Dendritic cell treated with granulocyte-macrophage colony-stimulating factor and Interleukin-4, amounts not matched to agents 40 ng/mL and 50 ng/mL, for 4 days (primary cell): ENCODE measurements at regions not wholly inside any gene's neighbourhood (a gene's known extent, or its start where the extent isn't known, plus 50 kb on each side); places are given as distances from the start of the nearest gene placed in this dataset.

Experiments used
- H3K27ac Mint-ChIP-seq: one replicate; pipeline ENCODE4 v1.8.0; 2022; ENCODE audit warnings: mild to moderate bottlenecking, mixed read lengths
- H3K27me3 Mint-ChIP-seq: one replicate; pipeline ENCODE4 v1.8.0; 2022; ENCODE audit warnings: mild to moderate bottlenecking, mixed read lengths
- H3K36me3 Mint-ChIP-seq: one replicate; pipeline ENCODE4 v1.8.0; 2022; ENCODE audit warnings: low read depth, mixed read lengths
- H3K4me1 Mint-ChIP-seq: one replicate; pipeline ENCODE4 v1.8.0; 2022; ENCODE audit warnings: low read depth, mixed read lengths
- H3K4me3 Mint-ChIP-seq: one replicate; pipeline ENCODE4 v1.8.0; 2022; ENCODE audit warnings: mild to moderate bottlenecking, moderate library complexity, mixed read lengths
- H3K9me3 Mint-ChIP-seq: one replicate; pipeline ENCODE4 v1.8.0; 2022; ENCODE audit warnings: mixed read lengths
- intact Hi-C: fragments of 100-400 bp; cut with micrococcal nuclease; formaldehyde crosslinking; loops from one replicate; pipeline ENCODE4 v1.15.0; 2022

GRCh38 chr20:22381812-22382416 is 202.5 kb downstream of the FOXA2 start:
- H3K27me3 Mint-ChIP-seq, result no peaks in the 10 kb centered on the region
- H3K36me3 Mint-ChIP-seq, result no peaks in the 10 kb centered on the region
- H3K4me1 Mint-ChIP-seq, result no peaks in the 10 kb centered on the region
- H3K27ac Mint-ChIP-seq, result no peak overlapping the region
- intact Hi-C loops, result no loop called here
- H3K9me3 Mint-ChIP-seq, result no peaks in the 10 kb centered on the region
- no peak overlapping the region for H3K4me3 Mint-ChIP-seq

DNA sequence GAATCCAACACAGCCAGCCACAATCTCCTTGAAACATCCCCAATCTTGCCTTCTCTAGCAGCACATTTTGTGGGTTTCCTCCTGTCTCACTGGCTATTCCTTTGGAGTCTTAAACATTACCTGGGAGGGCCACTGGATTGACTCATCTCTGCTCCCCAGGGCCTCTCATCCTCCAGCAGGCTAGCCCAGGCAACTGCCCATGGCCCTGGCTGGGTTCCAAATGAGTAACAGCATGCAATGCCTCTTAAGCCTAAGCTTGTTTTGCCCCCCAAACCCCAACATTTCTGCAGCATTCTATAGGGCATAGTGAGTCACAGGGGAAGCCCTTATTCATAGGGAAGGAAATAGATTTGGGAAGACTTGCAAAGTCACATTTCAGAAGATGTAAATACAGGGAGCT is 204.9 kb downstream of the FOXA2 start:
- Mint-ChIP-seq H3K4me3 (no peak overlapping the region), H3K4me1 (peaks cover 5% of the 10 kb centered on the region), H3K27me3 (no peaks in the 10 kb centered on the region), H3K9me3 (no peaks in the 10 kb centered on the region), H3K36me3 (no peaks in the 10 kb centered on the region), H3K27ac (no peak overlapping the region)
- intact Hi-C loops, result no loop called here

DNA sequence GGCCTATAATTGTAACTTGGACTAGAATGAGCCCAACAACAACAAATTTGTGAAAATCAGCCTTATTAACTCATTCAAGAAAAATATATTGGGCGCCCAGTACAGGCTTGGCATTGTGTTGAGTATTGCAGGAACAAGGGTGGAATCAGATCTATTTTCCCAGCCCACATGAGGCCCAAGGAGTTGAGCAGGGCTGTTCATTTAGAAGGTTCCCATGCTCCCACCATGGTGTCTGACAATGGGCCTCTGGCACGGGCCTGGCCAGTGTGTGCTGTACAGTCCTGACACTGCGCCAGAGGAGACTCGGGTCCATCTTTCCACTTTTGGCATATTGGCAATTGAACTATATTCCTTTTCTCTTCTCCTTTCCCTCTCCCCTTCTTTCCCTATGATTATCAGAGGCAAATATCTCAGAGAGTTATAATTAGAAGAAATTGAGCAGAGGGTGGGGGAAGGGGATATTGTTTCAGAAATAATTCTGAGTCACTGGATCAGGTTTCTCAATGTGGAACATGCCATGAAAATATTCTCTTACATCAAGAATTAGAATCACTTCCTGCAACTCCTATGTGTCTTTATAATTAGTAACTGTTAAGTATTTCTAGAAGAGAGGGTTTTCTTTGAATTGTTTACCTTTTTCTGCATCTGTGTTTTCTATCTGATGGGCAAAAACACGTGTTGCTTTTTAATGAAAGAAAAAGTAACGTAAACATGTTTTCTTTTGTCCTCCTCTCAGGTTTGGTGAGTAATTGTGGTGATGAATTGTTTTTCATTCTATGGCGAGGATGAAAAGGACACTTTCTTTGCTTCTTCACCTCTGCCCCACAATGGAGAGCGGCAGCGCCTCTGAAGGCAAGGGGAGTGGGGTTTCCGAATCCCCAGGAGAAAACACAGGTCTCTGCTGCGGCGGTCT is 209.4 kb downstream of the FOXA2 start:
- Mint-ChIP-seq H3K9me3 (no peaks in the 10 kb centered on the region), H3K27ac (no peak overlapping the region), H3K27me3 (peaks cover 1% of the 10 kb centered on the region), H3K4me3 (no peak overlapping the region), H3K36me3 (no peaks in the 10 kb centered on the region), H3K4me1 (peaks cover 16% of the 10 kb centered on the region)
- intact Hi-C loops, result no loop called here

DNA sequence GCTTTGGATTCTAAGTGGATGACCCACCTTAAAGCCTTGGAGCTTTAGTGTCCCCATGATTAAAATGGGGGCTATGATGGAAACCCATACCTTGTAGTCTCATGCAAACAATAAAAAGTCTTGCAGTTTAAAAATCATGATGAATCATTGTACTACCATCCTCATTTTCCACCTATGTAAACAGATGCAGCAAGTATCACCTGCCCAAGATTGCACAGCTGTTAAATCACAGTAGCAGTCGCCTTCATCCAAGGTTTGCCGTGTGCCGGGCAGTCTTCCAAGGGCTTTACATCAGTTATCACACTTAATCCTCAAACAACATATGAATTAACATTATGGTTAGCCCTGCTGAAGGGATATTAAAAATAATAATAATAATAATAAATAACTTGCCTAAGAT is 210.3 kb downstream of the FOXA2 start:
- Mint-ChIP-seq H3K27ac (no peak overlapping the region), H3K36me3 (no peaks in the 10 kb centered on the region), H3K9me3 (no peaks in the 10 kb centered on the region), H3K4me3 (no peak overlapping the region), H3K4me1 (peaks cover 22% of the 10 kb centered on the region), H3K27me3 (peaks cover 1% of the 10 kb centered on the region)
- intact Hi-C loops, result no loop called here

DNA sequence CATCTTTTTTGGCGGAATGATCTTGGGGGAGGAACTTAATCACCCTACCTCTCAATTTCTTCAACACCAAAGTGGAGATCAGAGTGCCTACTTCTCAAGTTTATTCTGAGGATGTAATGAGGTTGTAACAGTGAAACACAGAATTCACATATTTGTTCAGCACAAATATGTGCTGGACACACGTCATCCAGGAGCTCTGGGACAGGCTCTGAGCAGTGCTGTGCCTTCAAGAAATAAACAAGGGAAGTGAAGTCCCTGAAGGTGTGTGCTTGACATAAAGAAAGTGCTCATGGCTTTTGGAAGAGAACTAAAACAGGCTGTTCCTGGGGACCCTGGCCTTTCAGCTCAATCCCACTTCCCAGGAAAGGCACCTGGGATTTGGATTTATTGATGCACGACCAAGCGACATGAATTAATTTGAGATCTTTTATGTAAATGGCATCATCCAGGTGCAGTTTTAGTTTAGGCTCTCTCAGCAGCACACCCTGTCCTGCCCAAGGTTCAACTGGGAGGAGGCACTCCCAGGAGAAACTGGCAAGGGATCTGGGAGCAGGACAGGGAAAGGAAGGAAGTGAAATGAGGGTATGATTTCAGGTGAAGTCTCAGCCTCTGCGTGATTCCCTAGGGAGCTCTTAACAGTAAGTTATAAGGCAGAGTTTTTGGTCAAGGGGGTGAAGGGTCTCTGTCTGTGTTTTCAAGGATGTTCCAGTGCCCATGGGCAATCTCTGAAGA is 211.0 kb downstream of the FOXA2 start:
- intact Hi-C loops, result no loop called here
- Mint-ChIP-seq H3K9me3 (no peaks in the 10 kb centered on the region), H3K27ac (no peak overlapping the region), H3K27me3 (peaks cover 1% of the 10 kb centered on the region), H3K36me3 (no peaks in the 10 kb centered on the region), H3K4me1 (peaks cover 28% of the 10 kb centered on the region), H3K4me3 (no peak overlapping the region)

GRCh38 chr20:22371843-22372242 is 212.5 kb downstream of the FOXA2 start:
- Mint-ChIP-seq H3K27me3 (peaks cover 1% of the 10 kb centered on the region), H3K4me3 (no peak overlapping the region), H3K36me3 (no peaks in the 10 kb centered on the region), H3K27ac (no peak overlapping the region), H3K4me1 (peaks cover 39% of the 10 kb centered on the region), H3K9me3 (no peaks in the 10 kb centered on the region)
- intact Hi-C loops, result no loop called here

- Mint-ChIP-seq H3K4me1 (peaks cover 35% of the 10 kb centered on the region), H3K27ac (no peak overlapping the region), H3K27me3 (peaks cover 4% of the 10 kb centered on the region), H3K36me3 (no peaks in the 10 kb centered on the region), H3K9me3 (no peaks in the 10 kb centered on the region), H3K4me3 (no peak overlapping the region)
- intact Hi-C loops, result no loop called here
These were observed 214.2 kb downstream of the FOXA2 start for GRCh38 chr20:22370137-22370536.

- H3K36me3 Mint-ChIP-seq, result no peaks in the 10 kb centered on the region
- H3K4me3 Mint-ChIP-seq, result no peak overlapping the region
- no peaks in the 10 kb centered on the region for H3K9me3 Mint-ChIP-seq
- peaks cover 34% of the 10 kb centered on the region for H3K4me1 Mint-ChIP-seq
- intact Hi-C loops, result no loop called here
- no peak overlapping the region for H3K27ac Mint-ChIP-seq
- peaks cover 4% of the 10 kb centered on the region for H3K27me3 Mint-ChIP-seq
These were observed 215.3 kb downstream of the FOXA2 start for GRCh38 chr20:22369100-22369499.

DNA sequence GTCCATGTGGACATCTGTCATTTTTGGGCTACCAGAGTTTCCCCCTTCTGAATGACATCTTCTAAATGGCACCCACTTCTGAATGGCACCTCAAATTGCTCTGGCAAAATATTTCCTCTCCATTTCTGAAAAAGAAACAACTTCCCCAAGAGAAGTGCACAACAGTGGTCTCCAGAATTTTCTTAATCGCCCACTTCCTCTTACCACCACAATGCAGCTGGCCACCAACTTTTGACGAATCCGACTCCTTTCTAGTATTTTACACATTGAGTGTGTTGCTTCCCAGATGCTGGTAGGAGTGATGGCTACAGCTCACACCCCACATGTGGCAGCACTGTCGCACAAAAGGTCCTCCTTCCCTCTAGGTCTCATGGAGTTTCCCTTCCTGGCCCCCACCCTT is 216.1 kb downstream of the FOXA2 start:
- Mint-ChIP-seq H3K36me3 (no peaks in the 10 kb centered on the region), H3K9me3 (no peaks in the 10 kb centered on the region), H3K27ac (no peak overlapping the region), H3K4me1 (peaks cover 34% of the 10 kb centered on the region), H3K4me3 (no peak overlapping the region), H3K27me3 (peaks cover 4% of the 10 kb centered on the region)
- intact Hi-C loops, result no loop called here

DNA sequence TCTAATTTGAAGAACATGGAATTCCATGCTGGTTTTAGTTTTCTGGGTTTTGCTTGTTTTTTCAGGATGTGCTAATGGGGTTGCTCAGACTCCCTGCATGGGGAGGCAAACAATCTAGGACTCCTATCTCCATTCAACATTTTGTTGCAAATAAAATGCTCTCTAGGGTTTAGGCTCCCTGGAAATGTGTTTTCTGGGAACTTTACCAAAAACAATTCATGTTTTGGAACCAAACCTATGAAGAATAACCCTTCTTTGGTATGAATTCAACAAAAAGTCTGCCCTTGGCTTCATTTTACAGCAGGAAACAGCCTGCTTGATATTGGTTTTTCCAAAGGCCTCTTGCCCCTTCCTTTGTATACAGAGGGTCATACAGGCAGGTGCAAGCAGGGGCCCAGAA is 217.7 kb downstream of the FOXA2 start:
- peaks cover 4% of the 10 kb centered on the region for H3K27me3 Mint-ChIP-seq
- no peaks in the 10 kb centered on the region for H3K9me3 Mint-ChIP-seq
- H3K27ac Mint-ChIP-seq, result no peak overlapping the region
- H3K4me3 Mint-ChIP-seq, result no peak overlapping the region
- no peaks in the 10 kb centered on the region for H3K36me3 Mint-ChIP-seq
- H3K4me1 Mint-ChIP-seq, result peaks cover 26% of the 10 kb centered on the region
- intact Hi-C loops, result no loop called here

DNA sequence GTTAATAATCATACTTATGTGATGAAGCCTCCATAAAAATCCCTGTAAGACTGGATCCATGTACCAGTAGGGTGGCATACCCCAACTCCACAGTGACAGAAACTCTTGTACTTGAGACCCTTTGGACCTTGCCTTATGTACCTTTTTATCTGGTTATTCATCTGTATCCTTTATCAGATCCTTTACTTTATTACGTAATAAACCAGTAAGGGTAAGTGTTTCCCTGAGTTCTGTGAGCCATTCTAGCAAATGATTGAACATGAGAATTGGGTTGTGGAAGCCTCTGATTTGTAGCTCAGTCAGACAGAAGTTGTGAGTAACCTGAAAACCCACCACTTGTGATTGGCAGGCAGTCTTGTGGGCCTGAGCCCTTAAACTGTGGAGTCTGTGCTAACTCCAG is 229.7 kb downstream of the FOXA2 start:
- H3K36me3 Mint-ChIP-seq, result no peaks in the 10 kb centered on the region
- H3K27me3 Mint-ChIP-seq, result no peaks in the 10 kb centered on the region
- H3K9me3 Mint-ChIP-seq, result no peaks in the 10 kb centered on the region
- no peak overlapping the region for H3K27ac Mint-ChIP-seq
- H3K4me1 Mint-ChIP-seq, result no peaks in the 10 kb centered on the region
- intact Hi-C loops, result no loop called here
- H3K4me3 Mint-ChIP-seq, result no peak overlapping the region

DNA sequence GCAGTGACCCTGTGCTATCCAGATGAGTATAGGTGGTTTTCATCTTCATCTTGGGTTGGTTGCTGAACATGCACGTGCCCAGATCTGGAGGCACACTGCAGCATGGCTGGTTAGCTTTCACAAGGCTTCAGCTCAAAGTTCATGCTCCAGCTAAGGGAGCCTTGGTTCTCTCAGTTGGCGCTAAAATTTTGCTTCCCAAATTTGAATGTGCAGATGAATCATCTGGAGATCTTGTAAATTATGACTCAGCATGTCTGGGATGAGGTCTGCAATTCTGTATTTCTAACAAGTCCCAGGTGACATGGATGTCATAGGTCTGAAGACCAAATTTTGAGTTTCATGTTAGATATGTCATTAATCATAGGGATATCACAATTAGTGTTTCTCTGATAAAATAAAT is 230.8 kb downstream of the FOXA2 start:
- Mint-ChIP-seq H3K9me3 (no peaks in the 10 kb centered on the region), H3K27me3 (no peaks in the 10 kb centered on the region), H3K36me3 (no peaks in the 10 kb centered on the region), H3K4me3 (no peak overlapping the region), H3K27ac (no peak overlapping the region), H3K4me1 (no peaks in the 10 kb centered on the region)
- intact Hi-C loops, result no loop called here

- H3K27ac Mint-ChIP-seq, result no peak overlapping the region
- no peaks in the 10 kb centered on the region for H3K27me3 Mint-ChIP-seq
- H3K36me3 Mint-ChIP-seq, result no peaks in the 10 kb centered on the region
- no peak overlapping the region for H3K4me3 Mint-ChIP-seq
- intact Hi-C loops, result no loop called here
- no peaks in the 10 kb centered on the region for H3K9me3 Mint-ChIP-seq
- peaks cover under 1% of the 10 kb centered on the region for H3K4me1 Mint-ChIP-seq
These were observed 232.4 kb downstream of the FOXA2 start for GRCh38 chr20:22352019-22352418.

DNA sequence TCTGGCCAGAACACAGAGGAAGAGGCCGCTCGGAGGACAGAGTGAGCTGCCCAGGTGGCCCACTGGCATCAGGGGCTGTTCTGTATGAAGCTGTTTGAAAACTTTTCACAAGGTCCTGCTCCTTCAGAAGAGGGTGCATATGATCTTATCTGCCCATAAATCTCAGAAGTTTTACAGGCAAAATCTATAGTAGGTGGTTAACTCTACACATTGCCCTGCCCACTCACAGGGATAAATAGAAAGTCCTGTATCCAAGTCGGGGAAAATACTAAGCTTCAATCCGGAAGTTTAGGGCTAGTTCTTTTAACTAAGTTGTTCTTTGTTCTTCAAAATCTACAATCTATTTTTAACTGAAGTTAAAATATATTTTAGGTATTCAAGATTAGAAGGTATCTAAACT is 233.7 kb downstream of the FOXA2 start:
- Mint-ChIP-seq H3K4me3 (no peak overlapping the region), H3K27ac (no peak overlapping the region), H3K27me3 (no peaks in the 10 kb centered on the region), H3K4me1 (peaks cover 10% of the 10 kb centered on the region), H3K36me3 (no peaks in the 10 kb centered on the region), H3K9me3 (no peaks in the 10 kb centered on the region)
- intact Hi-C loops, result no loop called here
